OCI-LY7 (cell line): ENCODE measurements at regions not wholly inside any gene's neighbourhood (a gene's known extent, or its start where the extent isn't known, plus 50 kb on each side); places are given as distances from the start of the nearest gene placed in this dataset.

ENCODE experiments used
- BruUV-seq: library from RNA; stranded (reverse); fragments of 400-500 nt; replicated peaks from 2 replicates; lab custom pipeline; 2021; lab: Mats Ljungman, UMichigan
- CTCF ChIA-PET: fragments of 300-600 bp; sonication (Branson Sonifier 250); formaldehyde crosslinking; loops from one replicate; lab custom pipeline; 2022; ENCODE audit warnings: antibody characterized with exemption; ENCODE audit not compliant: unreplicated experiment; lab: Charles Lee
- POLR2A ChIA-PET: fragments of 300-600 bp; sonication (Branson Sonifier 250); formaldehyde crosslinking; loops from one replicate; lab custom pipeline; 2022; ENCODE audit warnings: antibody characterized with exemption; lab: Charles Lee
- DNase-seq: peaks from one replicate; pipeline ENCODE4 v3.0.0-alpha.2; 2015; ENCODE audit warnings: low spot score
- H2AFZ ChIP-seq: fragments of 200-600 bp; sonication (generic), shearing (Covaris generic); 2 replicates; pipeline ENCODE4 v1.6.1; 2014; ENCODE audit warnings: mild to moderate bottlenecking, antibody characterized with exemption, low read length, moderate library complexity
- H3K27ac ChIP-seq: fragments of 200-600 bp; sonication (generic); 2 replicates; pipeline ENCODE4 v1.5.1; 2014; ENCODE audit warnings: mixed run types, low read depth, mild to moderate bottlenecking, moderate library complexity, low read length, inconsistent platforms; ENCODE audit not compliant: poor library complexity, severe bottlenecking
- H3K36me3 ChIP-seq: fragments of 200-600 bp; sonication (generic); 2 replicates; pipeline ENCODE4 v1.6.1; 2014; ENCODE audit warnings: mild to moderate bottlenecking, antibody characterized with exemption, low read length, moderate library complexity, mixed read lengths; ENCODE audit not compliant: insufficient read depth
- H3K4me1 ChIP-seq: fragments of 200-600 bp; sonication (generic); 2 replicates; pipeline ENCODE4 v1.5.1; 2014; ENCODE audit warnings: mild to moderate bottlenecking, low read length; ENCODE audit not compliant: insufficient read depth, poor library complexity, severe bottlenecking
- H3K4me2 ChIP-seq: fragments of 200-600 bp; sonication (generic); 2 replicates; pipeline ENCODE4 v1.6.1; 2014; ENCODE audit warnings: mild to moderate bottlenecking, low read length
- H3K4me3 ChIP-seq: fragments of 200-600 bp; sonication (generic); 2 replicates; pipeline ENCODE4 v1.5.1; 2014; ENCODE audit warnings: mild to moderate bottlenecking, low read depth, low read length; ENCODE audit not compliant: poor library complexity, severe bottlenecking
- H3K79me2 ChIP-seq: fragments of 200-600 bp; sonication (generic); 2 replicates; pipeline ENCODE4 v1.6.1; 2016; ENCODE audit warnings: low read depth, mild to moderate bottlenecking, low read length, moderate library complexity, mixed read lengths; ENCODE audit not compliant: insufficient read depth
- H3K9me2 ChIP-seq: fragments of 200-600 bp; sonication (generic); 2 replicates; pipeline ENCODE4 v1.6.1; 2016; ENCODE audit warnings: mild to moderate bottlenecking, low read length, mixed read lengths; ENCODE audit not compliant: insufficient read depth
- H3K9me3 ChIP-seq: fragments of 200-600 bp; sonication (generic); 2 replicates; pipeline ENCODE4 v1.6.1; 2014; ENCODE audit warnings: mild to moderate bottlenecking, mixed run types, low read length, mixed read lengths
- H4K20me1 ChIP-seq: fragments of 200-600 bp; sonication (generic); 2 replicates; pipeline ENCODE4 v1.6.1; 2014; ENCODE audit warnings: mild to moderate bottlenecking, antibody characterized with exemption, low read length, moderate library complexity, mixed read lengths; ENCODE audit not compliant: insufficient read depth
- CTCF ChIP-seq: fragments of 200-600 bp; sonication (generic); conservative IDR thresholded peaks from 2 replicates; pipeline ENCODE4 v1.5.1; 2014; ENCODE audit warnings: mild to moderate bottlenecking, antibody characterized with exemption, low read length, moderate library complexity, mixed read lengths
- EZH2phosphoT487 ChIP-seq: fragments of 200-600 bp; sonication (generic); IDR thresholded peaks from 2 replicates; pipeline ENCODE4 v1.6.1; 2018; ENCODE audit warnings: low read depth, borderline replicate concordance, mild to moderate bottlenecking, mixed run types, antibody characterized with exemption, low read length, moderate library complexity, mixed read lengths
- intact Hi-C: fragments of 100-400 bp; cut with micrococcal nuclease; formaldehyde crosslinking; loops from one replicate; pipeline ENCODE4 v1.10.0; 2022; ENCODE audit not compliant: unreplicated experiment

- no peak for DNase-seq
- Histone ChIP-seq H3K79me2 (peaks cover 11% of the 10 kb centered on the region; the same call in 1 of the 2 replicates), H3K27ac (no peak overlapping the region), H3K9me2 (no peaks in the 10 kb centered on the region), H2AFZ (no peak overlapping the region), H3K4me3 (no peak overlapping the region), H4K20me1 (0 out of 2 replicates have a peak, but pooled peaks cover 23% of the 10 kb centered on the region), H3K4me1 (no peaks in the 10 kb centered on the region), H3K36me3 (peaks cover 18% of the 10 kb centered on the region; the same call in 1 of the 2 replicates), H3K4me2 (no peak overlapping the region), H3K9me3 (no peaks in the 10 kb centered on the region)
- ChIA-PET CTCF (no interaction called here), POLR2A (no interaction called here)
- TF ChIP-seq CTCF (no peak), EZH2phosphoT487 (no peak)
- no TSS peak for BruUV-seq
- intact Hi-C loops, result no loop called here
These were observed 468.6 kb downstream of the SHQ1 start for GRCh38 chr3:72379500-72380187.

GRCh38 chr3:72378287-72378686 is 470.0 kb downstream of the SHQ1 start:
- peaks cover 18% of the 10 kb centered on the region; the same call in 1 of the 2 replicates for H3K36me3 ChIP-seq
- no peak for DNase-seq
- no TSS peak for BruUV-seq
- H3K4me3 ChIP-seq, result no peak overlapping the region
- ChIA-PET POLR2A (interaction anchor here (0.5 kb wide), 1 partner anchor 56 kb away, joined by 6 read pairs; no protein-coding TSS in a partner anchor), CTCF (no interaction called here)
- intact Hi-C loops, result no loop called here
- H3K27ac ChIP-seq, result no peak overlapping the region
- no peak for TF ChIP-seq CTCF
- TF ChIP-seq EZH2phosphoT487, result no peak
- H4K20me1 ChIP-seq, result 0 out of 2 replicates have a peak, but pooled peaks cover 12% of the 10 kb centered on the region
- no peak overlapping the region for H2AFZ ChIP-seq
- H3K9me2 ChIP-seq, result no peaks in the 10 kb centered on the region
- no peaks in the 10 kb centered on the region for H3K4me1 ChIP-seq
- peaks cover 6% of the 10 kb centered on the region; the same call in 1 of the 2 replicates for H3K79me2 ChIP-seq
- H3K4me2 ChIP-seq, result no peak overlapping the region
- H3K9me3 ChIP-seq, result no peaks in the 10 kb centered on the region
